ENCODE measurements at regions not wholly inside any gene's neighbourhood (a gene's known extent, or its start where the extent isn't known, plus 50 kb on each side); places are given as distances from the start of the nearest gene placed in this dataset.

- no peak for TF ChIP-seq ZNF687 (IDR thresholded peaks at IDR 0.05)
- no peak for TF ChIP-seq JUND (IDR thresholded peaks at IDR 0.05; ENCODE audit: low read depth, low read length)
- TF ChIP-seq POLR2A (IDR thresholded peaks at IDR 0.05; ENCODE audit: low read depth, low read length), result no peak
- no peak for TF ChIP-seq CTCF (IDR thresholded peaks at IDR 0.05 in 2 of 3, conservative IDR thresholded peaks at IDR 0.05 in 1 of 3; ENCODE audit: control insufficient read depth in 2 of 3, extremely low read depth in 1 of 3, insufficient read depth in 1 of 3, low read depth in 3 of 3, low read length in 3 of 3)
- no peak for TF ChIP-seq CBFB (IDR thresholded peaks at IDR 0.05; ENCODE audit: low read depth)
- no peak for TF ChIP-seq NFYA (IDR thresholded peaks at IDR 0.05; ENCODE audit: borderline replicate concordance, low read depth, low read length)
- TF ChIP-seq IRF3 (IDR thresholded peaks at IDR 0.05), result no peak
- TF ChIP-seq ZNF274 (IDR thresholded peaks at IDR 0.05; ENCODE audit: insufficient read depth, insufficient read length), result no peak
- no peak for TF ChIP-seq EP300 (IDR thresholded peaks at IDR 0.05; ENCODE audit: borderline replicate concordance in 1 of 2, control insufficient read depth in 1 of 2, low read depth in 2 of 2, low read length in 2 of 2)
- no peak for TF ChIP-seq RFX5 (IDR thresholded peaks at IDR 0.05; ENCODE audit: low read depth, low read length)
- no peak for TF ChIP-seq EZH2 (IDR thresholded peaks at IDR 0.05; ENCODE audit: borderline replicate concordance, control insufficient read depth, low read depth, low read length)
- no peak for TF ChIP-seq RAD21 (IDR thresholded peaks at IDR 0.05; ENCODE audit: insufficient read depth, low read depth, low read length)
- no peak for TF ChIP-seq RBBP5 (conservative IDR thresholded peaks at IDR 0.05)
- TF ChIP-seq ATF2 (IDR thresholded peaks at IDR 0.05; ENCODE audit: low read length), result no peak
Measured at GRCh38 chr10:81450651-81451050, 424.3 kb upstream of the NRG3 start.
